BLaER1 treated with 17β-estradiol and CSF1 and Interleukin-3, amounts not matched to agents 10 nM and 100 nM (cell line): ENCODE measurements at regions not wholly inside any gene's neighbourhood (a gene's known extent, or its start where the extent isn't known, plus 50 kb on each side); places are given as distances from the start of the nearest gene placed in this dataset.
"Not testable (repeated sequence)": the region's sequence is repeated elsewhere in the genome, so short reads cannot be mapped to it uniquely, and the experiment has no call there.

Experiments
- H3K27ac ChIP-seq, 11 experiments: shearing (Covaris generic); formaldehyde crosslinking; 2 replicates each; pipeline ENCODE4 v1.8.1; 2022
- H3K27me3 ChIP-seq, 11 experiments: shearing (Covaris generic); formaldehyde crosslinking; 2 replicates each; pipeline ENCODE4 v1.8.1; 2022
- H3K36me3 ChIP-seq, 11 experiments: shearing (Covaris generic); formaldehyde crosslinking; 2 replicates each; pipeline ENCODE4 v1.8.1; 2022
- H3K4me1 ChIP-seq, 10 experiments: shearing (Covaris generic); formaldehyde crosslinking; 2 replicates each; pipeline ENCODE4 v1.8.1; 2022
- H3K4me2 ChIP-seq, 11 experiments: shearing (Covaris generic); formaldehyde crosslinking; 2 replicates each; pipeline ENCODE4 v1.8.1; 2022
- H3K4me3 ChIP-seq, 10 experiments: shearing (Covaris generic); formaldehyde crosslinking; 2 replicates each; pipeline ENCODE4 v1.8.1; 2022
- H3K9ac ChIP-seq, 11 experiments: shearing (Covaris generic); formaldehyde crosslinking; 2 replicates each; pipeline ENCODE4 v1.8.1; 2022
- H3K9me3 ChIP-seq, 11 experiments: shearing (Covaris generic); formaldehyde crosslinking; replicated peaks in 1 of 11; 2 replicates each; pipeline ENCODE4 v1.8.1; 2022
- H4K20me1 ChIP-seq, 11 experiments: shearing (Covaris generic); formaldehyde crosslinking; 2 replicates each; pipeline ENCODE4 v1.8.1; 2022
- Cebpa-rat ChIP-seq, 11 experiments: shearing (Covaris generic); IDR thresholded peaks; 2 replicates each; pipeline ENCODE4 v1.8.1; 2022

GRCh38 chr4:67292636-67293035 is 252.7 kb downstream of the CENPC start:
- H3K36me3 ChIP-seq = no peaks in the 10 kb centered on the region
- no peak overlapping the region for H3K9ac ChIP-seq
- no peak for TF ChIP-seq Cebpa-rat (IDR thresholded peaks at IDR 0.05)
- H3K4me3 ChIP-seq = no peak overlapping the region
- H3K4me2 ChIP-seq = peak overlapping the region in 5 of 11 experiments; percentile 28 to 64 (median 46); a peak in 9 of 22 replicates
- no peaks in the 10 kb centered on the region for H3K9me3 ChIP-seq
- no peaks in the 10 kb centered on the region for H4K20me1 ChIP-seq
- peaks cover 0 to 24% (median 13%) of the 10 kb centered on the region in 10 experiments; a peak in 13 of 20 replicates for H3K4me1 ChIP-seq
- no peak overlapping the region for H3K27ac ChIP-seq
- H3K27me3 ChIP-seq = no peaks in the 10 kb centered on the region

GRCh38 chr4:67292045-67292444 is 253.3 kb downstream of the CENPC start:
- Histone ChIP-seq H3K27me3 (no peaks in the 10 kb centered on the region), H3K9me3 (peaks cover 0 to 1% (median under 1%) of the 10 kb centered on the region in 11 experiments; a peak in 9 of 22 replicates), H3K4me3 (no peak overlapping the region), H3K36me3 (no peaks in the 10 kb centered on the region), H4K20me1 (no peaks in the 10 kb centered on the region), H3K27ac (no peak overlapping the region), H3K9ac (no peak overlapping the region), H3K4me1 (peaks cover 0 to 24% (median 13%) of the 10 kb centered on the region in 10 experiments; a peak in 13 of 20 replicates), H3K4me2 (peak overlapping the region in 5 of 11 experiments; percentile 9 to 64 (median 46); a peak in 9 of 22 replicates)
- no peak for TF ChIP-seq Cebpa-rat (IDR thresholded peaks at IDR 0.05)

GRCh38 chr4:67291644-67292043 is 253.7 kb downstream of the CENPC start:
- H3K4me1 ChIP-seq = peaks cover 0 to 24% (median 13%) of the 10 kb centered on the region in 10 experiments; a peak in 13 of 20 replicates
- H3K4me2 ChIP-seq = peak overlapping the region in 5 of 11 experiments; percentile 9 to 64 (median 46); a peak in 7 of 22 replicates
- no peaks in the 10 kb centered on the region for H4K20me1 ChIP-seq
- H3K9ac ChIP-seq = no peak overlapping the region
- H3K9me3 ChIP-seq = peaks cover 3 to 5% (median 4%) of the 10 kb centered on the region in 11 experiments; a peak in 18 of 22 replicates
- H3K36me3 ChIP-seq = no peaks in the 10 kb centered on the region
- no peak overlapping the region for H3K27ac ChIP-seq
- no peak for TF ChIP-seq Cebpa-rat (IDR thresholded peaks at IDR 0.05)
- H3K4me3 ChIP-seq = no peak overlapping the region
- H3K27me3 ChIP-seq = no peaks in the 10 kb centered on the region

- Histone ChIP-seq H3K4me2 (peak overlapping the region in 3 of 11 experiments; percentile 4 to 11 (median 4); a peak in 2 of 22 replicates), H3K27me3 (no peaks in the 10 kb centered on the region), H3K36me3 (no peaks in the 10 kb centered on the region), H4K20me1 (no peaks in the 10 kb centered on the region), H3K4me1 (peaks cover 0 to 24% (median 13%) of the 10 kb centered on the region in 10 experiments; a peak in 13 of 20 replicates), H3K9ac (no peak overlapping the region), H3K27ac (no peak overlapping the region), H3K4me3 (no peak overlapping the region), H3K9me3 (peaks cover 11 to 16% (median 14%) of the 10 kb centered on the region in 11 experiments; a peak in 19 of 22 replicates)
- no peak for TF ChIP-seq Cebpa-rat (IDR thresholded peaks at IDR 0.05)
These were observed 256.3 kb downstream of the CENPC start for GRCh38 chr4:67288964-67289363.

- no peaks in the 10 kb centered on the region for H3K36me3 ChIP-seq
- no peak overlapping the region for H3K27ac ChIP-seq
- no peaks in the 10 kb centered on the region for H4K20me1 ChIP-seq
- H3K4me1 ChIP-seq = peaks cover 0 to 10% (median 3%) of the 10 kb centered on the region in 10 experiments; a peak in 10 of 20 replicates
- no peak overlapping the region for H3K4me2 ChIP-seq
- H3K9me3 ChIP-seq = peaks cover 14 to 23% (median 20%) of the 10 kb centered on the region in 11 experiments; a peak in 21 of 22 replicates
- H3K27me3 ChIP-seq = no peaks in the 10 kb centered on the region
- no peak for TF ChIP-seq Cebpa-rat (IDR thresholded peaks at IDR 0.05)
- H3K9ac ChIP-seq = no peak overlapping the region
- H3K4me3 ChIP-seq = no peak overlapping the region
These were observed 258.6 kb downstream of the CENPC start for GRCh38 chr4:67286724-67287123.

- Histone ChIP-seq H3K9me3 (peaks cover 14 to 25% (median 20%) of the 10 kb centered on the region in 11 experiments; a peak in 21 of 22 replicates), H3K27me3 (no peaks in the 10 kb centered on the region), H3K36me3 (no peaks in the 10 kb centered on the region), H3K4me1 (no peaks in the 10 kb centered on the region), H3K27ac (no peak overlapping the region), H3K4me2 (no peak overlapping the region), H3K9ac (no peak overlapping the region), H3K4me3 (no peak overlapping the region), H4K20me1 (no peaks in the 10 kb centered on the region)
- no peak for TF ChIP-seq Cebpa-rat (IDR thresholded peaks at IDR 0.05)
These were observed 262.6 kb downstream of the CENPC start for GRCh38 chr4:67282749-67283148.

- H3K27me3 ChIP-seq = no peaks in the 10 kb centered on the region
- no peak overlapping the region for H3K9ac ChIP-seq
- H3K27ac ChIP-seq = no peak overlapping the region
- no peaks in the 10 kb centered on the region for H3K36me3 ChIP-seq
- H4K20me1 ChIP-seq = no peaks in the 10 kb centered on the region
- H3K4me2 ChIP-seq = no peak overlapping the region
- no peak for TF ChIP-seq Cebpa-rat (IDR thresholded peaks at IDR 0.05)
- H3K4me1 ChIP-seq = peaks cover 0 to 12% (median 0%) of the 10 kb centered on the region in 10 experiments; a peak in 3 of 20 replicates
- no peak overlapping the region for H3K4me3 ChIP-seq
- H3K9me3 ChIP-seq = peaks cover 11 to 22% (median 14%) of the 10 kb centered on the region in 11 experiments; a peak in 19 of 22 replicates
These were observed 270.0 kb downstream of the CENPC start for GRCh38 chr4:67275179-67275750.

- H3K4me3 ChIP-seq, H3K36me3 ChIP-seq, H3K9ac ChIP-seq, H3K27ac ChIP-seq, H3K27me3 ChIP-seq, H3K4me2 ChIP-seq, H4K20me1 ChIP-seq: not testable (repeated sequence)
- Histone ChIP-seq H3K4me1 (peaks cover 0 to 12% (median 0%) of the 10 kb centered on the region in 10 experiments; a peak in 3 of 20 replicates), H3K9me3 (peaks cover 12 to 22% (median 14%) of the 10 kb centered on the region in 11 experiments; a peak in 19 of 22 replicates)
These were observed 270.6 kb downstream of the CENPC start for GRCh38 chr4:67274671-67275070.

GRCh38 chr4:67273666-67274065 is 271.6 kb downstream of the CENPC start:
- H3K4me2 ChIP-seq = no peak overlapping the region

More at GRCh38 chr4:67273666-67274065, 271.6 kb downstream of the CENPC start:
- H3K27me3 ChIP-seq = no peaks in the 10 kb centered on the region
- no peaks in the 10 kb centered on the region for H3K36me3 ChIP-seq
- no peak overlapping the region for H3K9ac ChIP-seq
- no peaks in the 10 kb centered on the region for H4K20me1 ChIP-seq
- no peak for TF ChIP-seq Cebpa-rat (IDR thresholded peaks at IDR 0.05)
- no peak overlapping the region for H3K4me3 ChIP-seq
- peaks cover 0 to 12% (median 0%) of the 10 kb centered on the region in 10 experiments; a peak in 3 of 20 replicates for H3K4me1 ChIP-seq
- H3K9me3 ChIP-seq = peaks cover 18 to 30% (median 23%) of the 10 kb centered on the region in 11 experiments; a peak in 20 of 22 replicates
- no peak overlapping the region for H3K27ac ChIP-seq
